ENCODE measurements at regions not wholly inside any gene's neighbourhood (a gene's known extent, or its start where the extent isn't known, plus 50 kb on each side); places are given as distances from the start of the nearest gene placed in this dataset.

- 19 to 47% (median 30%) methylated on average over 2 of the region's 2 CpGs for WGBS, 3 donors
- FAIRE-seq (no peak), DNase-seq (no peak)
- Histone ChIP-seq H3K27me3 (ENCODE audit: control insufficient read depth in 3 of 3, insufficient read depth in 3 of 3, low read length in 3 of 3) (no peaks in the 10 kb centered on the region), H3K4me3 (ENCODE audit: low read depth in 1 of 3, low read length in 3 of 3) (no peak overlapping the region), H3K4me1 (ENCODE audit: control insufficient read depth in 3 of 3, insufficient read depth in 2 of 3, low read depth in 1 of 3, low read length in 2 of 3) (peaks cover 0 to 19% (median 6%) of the 10 kb centered on the region in 3 donors), H3K36me3 (ENCODE audit: control insufficient read depth in 3 of 3, insufficient read depth in 2 of 3, low read depth in 1 of 3, low read length in 3 of 3) (no peaks in the 10 kb centered on the region), H3K27ac (ENCODE audit: low read depth in 1 of 3, low read length in 2 of 3) (peak overlapping the region in 1 of 3 donors; percentile 79), H3K9me3 (ENCODE audit: control insufficient read depth in 2 of 2, insufficient read depth in 1 of 2, low read depth in 1 of 2, low read length in 1 of 2) (no peaks in the 10 kb centered on the region)
These were observed 52.3 kb upstream of the ZSWIM6 start for GRCh38 chr5:61279725-61280124.

GRCh38 chr5:61280205-61280604 lies 51.9 kb upstream of the ZSWIM6 start:
- Histone ChIP-seq H3K27ac (ENCODE audit: low read depth in 1 of 3, low read length in 2 of 3) (peak overlapping the region in 1 of 3 donors; percentile 79), H3K4me1 (ENCODE audit: control insufficient read depth in 3 of 3, insufficient read depth in 2 of 3, low read depth in 1 of 3, low read length in 2 of 3) (peaks cover 0 to 19% (median 6%) of the 10 kb centered on the region in 3 donors), H3K4me3 (ENCODE audit: low read depth in 1 of 3, low read length in 3 of 3) (no peak overlapping the region), H3K36me3 (ENCODE audit: control insufficient read depth in 3 of 3, insufficient read depth in 2 of 3, low read depth in 1 of 3, low read length in 3 of 3) (no peaks in the 10 kb centered on the region), H3K27me3 (ENCODE audit: control insufficient read depth in 3 of 3, insufficient read depth in 3 of 3, low read length in 3 of 3) (no peaks in the 10 kb centered on the region), H3K9me3 (ENCODE audit: control insufficient read depth in 2 of 2, insufficient read depth in 1 of 2, low read depth in 1 of 2, low read length in 1 of 2) (peaks cover 0 to 1% of the 10 kb centered on the region in 2 donors)
- FAIRE-seq (no peak), DNase-seq (peak; percentile 86 to 93)

- 17 to 40% (median 35%) methylated on average over 2 of the region's 2 CpGs for WGBS, 3 donors
- Histone ChIP-seq H3K27ac (ENCODE audit: low read depth in 1 of 3, low read length in 2 of 3) (peak overlapping the region in 1 of 3 donors; percentile 61), H3K9me3 (ENCODE audit: control insufficient read depth in 2 of 2, insufficient read depth in 1 of 2, low read depth in 1 of 2, low read length in 1 of 2) (peaks cover 0 to 8% of the 10 kb centered on the region in 2 donors)
These were observed 51.2 kb upstream of the ZSWIM6 start for GRCh38 chr5:61280761-61281427.

GRCh38 chr5:61281686-61282085 lies 50.4 kb upstream of the ZSWIM6 start:
- Histone ChIP-seq H3K27ac (ENCODE audit: low read depth in 1 of 3, low read length in 2 of 3) (no peak overlapping the region), H3K36me3 (ENCODE audit: control insufficient read depth in 3 of 3, insufficient read depth in 2 of 3, low read depth in 1 of 3, low read length in 3 of 3) (no peaks in the 10 kb centered on the region), H3K4me1 (ENCODE audit: control insufficient read depth in 3 of 3, insufficient read depth in 2 of 3, low read depth in 1 of 3, low read length in 2 of 3) (peaks cover 0 to 22% (median 6%) of the 10 kb centered on the region in 3 donors), H3K9me3 (ENCODE audit: control insufficient read depth in 2 of 2, insufficient read depth in 1 of 2, low read depth in 1 of 2, low read length in 1 of 2) (peaks cover 0 to 10% of the 10 kb centered on the region in 2 donors), H3K4me3 (ENCODE audit: low read depth in 1 of 3, low read length in 3 of 3) (no peak overlapping the region), H3K27me3 (ENCODE audit: control insufficient read depth in 3 of 3, insufficient read depth in 3 of 3, low read length in 3 of 3) (no peaks in the 10 kb centered on the region)
- DNase-seq (no peak), FAIRE-seq (no peak)
- WGBS, 3 donors, result 96 to 98% (median 97%) methylated on average over 1 of the region's 1 CpG

More at GRCh38 chr5:61280761-61281427, 51.2 kb upstream of the ZSWIM6 start:
- H3K36me3 ChIP-seq (ENCODE audit: control insufficient read depth in 3 of 3, insufficient read depth in 2 of 3, low read depth in 1 of 3, low read length in 3 of 3), result no peaks in the 10 kb centered on the region
- H3K4me1 ChIP-seq (ENCODE audit: control insufficient read depth in 3 of 3, insufficient read depth in 2 of 3, low read depth in 1 of 3, low read length in 2 of 3), result peaks cover 0 to 19% (median 6%) of the 10 kb centered on the region in 3 donors
- no peak overlapping the region for H3K4me3 ChIP-seq (ENCODE audit: low read depth in 1 of 3, low read length in 3 of 3)
- H3K27me3 ChIP-seq (ENCODE audit: control insufficient read depth in 3 of 3, insufficient read depth in 3 of 3, low read length in 3 of 3), result no peaks in the 10 kb centered on the region
- DNase-seq (peak in 1 of 2 donors; percentile 39), FAIRE-seq (no peak)

All from small intestine (tissue), 7 donors.